NCI-H82 treated with DMSO at 0.1 percent for 48 hours (cell line): ENCODE measurements at regions not wholly inside any gene's neighbourhood (a gene's known extent, or its start where the extent isn't known, plus 50 kb on each side); places are given as distances from the start of the nearest gene placed in this dataset.

Experiments
- DNase-seq: peaks from one replicate; lab custom pipeline; 2025; ENCODE audit not compliant: unreplicated experiment; lab: John Stamatoyannopoulos, UW

- DNase-seq: no peak
These were observed 141.1 kb downstream of the SLC15A5 start for GRCh38 chr12:16136219-16136988.

GRCh38 chr12:16135323-16135722, 142.2 kb downstream of the SLC15A5 start:
- DNase-seq: no peak

GRCh38 chr12:16130343-16130742, 147.1 kb downstream of the SLC15A5 start:
- DNase-seq: no peak

- no peak for DNase-seq
These were observed 155.5 kb downstream of the SLC15A5 start for GRCh38 chr12:16121953-16122352.

GRCh38 chr12:16119618-16120415, 157.7 kb downstream of the SLC15A5 start:
- no peak for DNase-seq

- DNase-seq: no peak
These were observed 158.9 kb downstream of the SLC15A5 start for GRCh38 chr12:16118586-16118985.

- peak; percentile 62 for DNase-seq
These were observed 164.6 kb downstream of the SLC15A5 start for GRCh38 chr12:16112612-16113560.

GRCh38 chr12:16112130-16112529, 165.4 kb downstream of the SLC15A5 start:
- DNase-seq: no peak

GRCh38 chr12:16110596-16110995, 166.9 kb downstream of the SLC15A5 start:
- no peak for DNase-seq

- DNase-seq: no peak
These were observed 173.6 kb downstream of the SLC15A5 start for GRCh38 chr12:16103851-16104250.

- DNase-seq: no peak
These were observed 177.3 kb downstream of the SLC15A5 start for GRCh38 chr12:16100206-16100605.

GRCh38 chr12:16096273-16096849, 181.1 kb downstream of the SLC15A5 start:
- no peak for DNase-seq

- no peak for DNase-seq
These were observed 181.9 kb downstream of the SLC15A5 start for GRCh38 chr12:16095531-16096110.

- no peak for DNase-seq
These were observed 183.0 kb downstream of the SLC15A5 start for GRCh38 chr12:16094437-16094836.

GRCh38 chr12:16093825-16094224, 182.7 kb downstream of the DERA start:
- DNase-seq: no peak

GRCh38 chr12:16090974-16091373, 179.8 kb downstream of the DERA start:
- no peak for DNase-seq

- no peak for DNase-seq
These were observed 177.3 kb downstream of the DERA start for GRCh38 chr12:16088421-16088820.
